ENCODE measurements at regions not wholly inside any gene's neighbourhood (a gene's known extent, or its start where the extent isn't known, plus 50 kb on each side); places are given as distances from the start of the nearest gene placed in this dataset.

DNA sequence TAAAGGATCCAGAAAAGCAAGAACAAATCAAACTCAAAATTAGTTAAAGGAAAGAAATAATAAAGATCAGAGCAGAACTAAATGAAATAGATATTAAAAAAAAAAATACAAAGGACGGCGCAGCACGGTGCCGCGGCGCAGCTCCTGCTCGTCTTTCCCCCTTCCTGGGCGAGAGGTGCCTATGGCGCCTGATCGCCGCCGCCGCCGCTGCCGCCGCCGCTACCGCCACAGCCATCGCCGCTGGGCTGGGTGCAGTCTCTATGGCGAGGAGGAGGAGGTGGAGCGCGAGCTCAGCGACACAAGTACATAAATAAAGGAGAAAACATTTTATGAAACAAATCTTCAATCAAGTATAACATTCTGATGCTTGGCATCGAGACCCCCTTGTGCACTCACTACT, 77.6 kb upstream of the VANGL1 start:
- DNase-seq: no peak
- H3K27me3 ChIP-seq (ENCODE audit: insufficient read depth, low read depth, severe bottlenecking): no peaks in the 10 kb centered on the region

GRCh38 chr1:115560027-115560426, 81.7 kb upstream of the VANGL1 start:
- Histone ChIP-seq H3K4me3 (ENCODE audit: low read depth, low read length) (no peak overlapping the region), H3K36me3 (no peaks in the 10 kb centered on the region), H3K9me3 (ENCODE audit: severe bottlenecking) (no peaks in the 10 kb centered on the region), H3K27me3 (ENCODE audit: insufficient read depth, low read depth, severe bottlenecking) (no peaks in the 10 kb centered on the region), H3K27ac (no peak overlapping the region)
- TF ChIP-seq CTCF (IDR thresholded peaks at IDR 0.05; ENCODE audit: low read depth, low read length): no peak
- DNase-seq: no peak

More for the DNA sequence above, 77.6 kb upstream of the VANGL1 start:
- H3K4me3 ChIP-seq (ENCODE audit: low read depth, low read length): no peak overlapping the region
- H3K9me3 ChIP-seq (ENCODE audit: severe bottlenecking): peaks cover 2% of the 10 kb centered on the region
- H3K27ac ChIP-seq: no peak overlapping the region
- TF ChIP-seq CTCF (IDR thresholded peaks at IDR 0.05; ENCODE audit: low read depth, low read length): no peak
- no peaks in the 10 kb centered on the region for H3K36me3 ChIP-seq

- H3K36me3 ChIP-seq: no peaks in the 10 kb centered on the region
- H3K9me3 ChIP-seq (ENCODE audit: severe bottlenecking): no peaks in the 10 kb centered on the region
- H3K4me3 ChIP-seq (ENCODE audit: low read depth, low read length): no peak overlapping the region
- no peak overlapping the region for H3K27ac ChIP-seq
- no peak for DNase-seq
- no peaks in the 10 kb centered on the region for H3K27me3 ChIP-seq (ENCODE audit: insufficient read depth, low read depth, severe bottlenecking)
- TF ChIP-seq CTCF (IDR thresholded peaks at IDR 0.05; ENCODE audit: low read depth, low read length): no peak
Measured at GRCh38 chr1:115558275-115558674, 83.5 kb upstream of the VANGL1 start.

- H3K27me3 ChIP-seq (ENCODE audit: insufficient read depth, low read depth, severe bottlenecking): no peaks in the 10 kb centered on the region
- H3K27ac ChIP-seq: no peak overlapping the region
- H3K36me3 ChIP-seq: no peaks in the 10 kb centered on the region
- H3K4me3 ChIP-seq (ENCODE audit: low read depth, low read length): no peak overlapping the region
- DNase-seq: no peak
- no peaks in the 10 kb centered on the region for H3K9me3 ChIP-seq (ENCODE audit: severe bottlenecking)
- TF ChIP-seq CTCF (IDR thresholded peaks at IDR 0.05; ENCODE audit: low read depth, low read length): no peak
Measured at GRCh38 chr1:115557715-115558114, 84.1 kb upstream of the VANGL1 start.

DNA sequence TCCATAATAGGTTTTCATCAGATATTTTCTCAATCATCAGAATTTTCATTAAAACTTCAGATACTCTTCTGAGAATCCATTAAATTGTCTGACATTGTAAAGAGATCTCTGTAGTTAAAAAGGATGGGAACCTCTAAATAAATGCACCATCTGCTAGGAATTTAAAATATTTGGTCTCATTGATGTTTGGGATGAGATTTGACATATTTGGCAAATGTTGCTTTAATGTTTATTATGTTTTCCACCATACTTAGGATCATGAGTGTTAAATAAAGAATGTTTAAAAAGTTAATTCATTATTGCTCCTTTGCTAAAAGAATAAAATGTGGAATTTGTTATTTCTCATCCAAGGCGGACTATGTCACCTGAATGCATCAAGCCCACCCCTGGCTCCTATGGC, 85.5 kb upstream of the VANGL1 start:
- Histone ChIP-seq H3K27me3 (ENCODE audit: insufficient read depth, low read depth, severe bottlenecking) (no peaks in the 10 kb centered on the region), H3K27ac (no peak overlapping the region), H3K4me3 (ENCODE audit: low read depth, low read length) (no peak overlapping the region), H3K36me3 (no peaks in the 10 kb centered on the region), H3K9me3 (ENCODE audit: severe bottlenecking) (no peaks in the 10 kb centered on the region)
- DNase-seq: no peak
- TF ChIP-seq CTCF (IDR thresholded peaks at IDR 0.05; ENCODE audit: low read depth, low read length): no peak

DNA sequence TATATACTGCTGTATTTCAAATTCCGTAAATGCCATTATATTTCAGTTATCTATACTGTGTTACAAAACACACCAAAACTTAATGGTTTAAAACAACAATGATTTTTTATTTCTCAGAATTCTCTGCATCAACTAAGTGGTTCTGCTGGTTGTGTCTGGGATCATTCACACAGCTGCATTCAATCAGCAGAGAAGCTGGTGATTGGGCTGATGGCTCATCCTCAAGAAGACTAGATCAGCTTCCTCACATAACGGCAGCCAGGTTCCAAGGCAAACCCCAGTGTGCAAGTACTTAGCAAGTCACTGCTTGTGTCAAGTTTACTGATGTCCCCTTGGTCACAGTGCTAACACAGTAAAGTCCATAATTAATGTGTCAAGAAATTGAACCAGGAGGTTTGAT, 86.3 kb upstream of the VANGL1 start:
- no peaks in the 10 kb centered on the region for H3K27me3 ChIP-seq (ENCODE audit: insufficient read depth, low read depth, severe bottlenecking)
- no peak overlapping the region for H3K4me3 ChIP-seq (ENCODE audit: low read depth, low read length)
- H3K9me3 ChIP-seq (ENCODE audit: severe bottlenecking): no peaks in the 10 kb centered on the region
- TF ChIP-seq CTCF (IDR thresholded peaks at IDR 0.05; ENCODE audit: low read depth, low read length): no peak
- no peak overlapping the region for H3K27ac ChIP-seq
- no peak for DNase-seq
- no peaks in the 10 kb centered on the region for H3K36me3 ChIP-seq
